Activated CD4-positive, alpha-beta T cell treated with anti-CD3 and anti-CD28 coated beads, Interleukin-2, amount 50 U/mL, for 16 hours (primary cell): ENCODE measurements at regions not wholly inside any gene's neighbourhood (a gene's known extent, or its start where the extent isn't known, plus 50 kb on each side); places are given as distances from the start of the nearest gene placed in this dataset.
"Not testable (repeated sequence)": the region's sequence is repeated elsewhere in the genome, so short reads cannot be mapped to it uniquely, and the experiment has no call there.

Experiments
- DNase-seq: peaks from one replicate; pipeline ENCODE4 v3.0.0-alpha.2; 2020

GRCh38 chr1:60847855-60848582, 234.3 kb upstream of the NFIA start:
- no peak for DNase-seq

- DNase-seq: no peak
Observed at GRCh38 chr1:60847391-60847790, 235.0 kb upstream of the NFIA start.

DNA sequence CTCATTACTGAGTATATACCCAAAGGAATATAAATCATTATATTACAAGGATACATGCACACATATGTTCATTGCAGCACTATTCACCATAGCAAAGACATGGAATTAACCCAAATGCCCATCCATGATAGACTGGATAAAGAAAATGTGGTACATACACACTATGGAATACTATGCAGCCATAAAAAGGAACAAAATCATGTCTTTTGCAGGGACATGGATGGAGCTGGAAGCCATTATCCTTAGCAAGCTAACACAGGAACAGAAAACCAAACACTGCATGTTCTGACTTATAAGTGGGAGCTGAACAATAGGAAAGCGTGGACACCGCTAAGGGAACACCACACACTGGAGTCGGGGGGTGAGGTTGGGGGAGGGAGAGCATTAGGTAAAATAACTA, 236.7 kb upstream of the NFIA start:
- DNase-seq: not testable (repeated sequence)

- no peak for DNase-seq
Observed at GRCh38 chr1:60842304-60842703, 240.1 kb upstream of the NFIA start.

- no peak for DNase-seq
Observed at GRCh38 chr1:60841116-60842046, 241.0 kb upstream of the NFIA start.

- DNase-seq: not testable (repeated sequence)
Observed at GRCh38 chr1:60840476-60840875, 241.9 kb upstream of the NFIA start.

DNA sequence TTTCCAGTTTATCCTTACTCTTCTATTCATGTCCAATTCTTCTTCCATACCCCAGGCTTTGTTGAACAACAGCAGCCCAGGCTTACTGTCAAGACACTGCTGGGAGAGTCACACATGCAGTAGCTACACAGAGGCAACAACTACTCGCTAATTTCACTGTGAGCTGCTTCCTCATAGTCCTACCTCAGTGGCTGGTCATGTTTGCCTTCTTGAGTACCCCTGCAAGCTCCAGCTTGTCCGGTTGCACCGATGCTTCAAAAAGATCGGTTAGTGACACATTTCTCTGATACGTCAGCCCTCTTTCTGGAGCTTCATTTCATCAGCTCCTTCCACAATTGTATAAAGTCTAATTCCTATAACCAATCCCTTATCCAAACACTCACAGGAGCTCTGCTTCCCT, 246.7 kb upstream of the NFIA start:
- no peak for DNase-seq

GRCh38 chr1:60833173-60833572, 249.2 kb upstream of the NFIA start:
- no peak for DNase-seq

DNA sequence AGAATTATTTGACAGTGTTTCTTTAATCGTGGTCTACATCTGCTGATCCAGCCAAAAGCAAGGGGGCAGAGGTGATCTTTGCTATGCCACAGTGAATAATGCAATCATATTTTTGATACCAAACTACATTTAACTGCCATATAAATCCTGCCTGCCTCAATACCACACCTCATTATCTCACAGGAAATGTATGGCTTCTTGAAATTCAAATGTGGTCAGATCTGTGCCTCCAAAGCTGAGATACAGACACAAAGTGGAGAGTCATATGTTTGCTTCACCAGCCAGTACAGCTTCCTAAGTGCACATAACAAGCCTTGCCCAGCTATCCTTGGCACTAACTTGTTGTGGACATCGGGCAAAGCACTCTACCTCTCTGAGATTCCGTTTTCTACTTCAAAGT, 250.0 kb upstream of the NFIA start:
- no peak for DNase-seq

DNA sequence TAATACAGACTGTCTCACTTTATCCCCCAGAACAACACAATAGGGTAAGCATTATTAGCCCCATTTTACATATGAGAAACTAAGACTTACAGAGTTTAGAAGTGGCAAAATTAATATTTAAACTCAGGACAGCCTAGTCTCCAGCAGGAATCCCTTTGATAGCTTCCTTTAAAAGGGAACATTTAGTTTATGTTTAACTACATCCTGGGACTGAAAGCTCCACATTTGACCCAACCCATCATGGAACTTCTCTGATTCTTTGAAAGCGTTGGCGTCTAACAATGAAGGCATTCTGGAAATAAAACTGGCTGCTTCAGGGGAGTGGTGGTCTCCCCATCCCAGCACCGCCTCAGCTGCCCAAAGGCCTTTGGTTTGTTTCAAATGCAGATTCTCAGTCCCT, 250.6 kb upstream of the NFIA start:
- no peak for DNase-seq

- DNase-seq: no peak
Observed at GRCh38 chr1:60828944-60829343, 253.4 kb upstream of the NFIA start.

DNA sequence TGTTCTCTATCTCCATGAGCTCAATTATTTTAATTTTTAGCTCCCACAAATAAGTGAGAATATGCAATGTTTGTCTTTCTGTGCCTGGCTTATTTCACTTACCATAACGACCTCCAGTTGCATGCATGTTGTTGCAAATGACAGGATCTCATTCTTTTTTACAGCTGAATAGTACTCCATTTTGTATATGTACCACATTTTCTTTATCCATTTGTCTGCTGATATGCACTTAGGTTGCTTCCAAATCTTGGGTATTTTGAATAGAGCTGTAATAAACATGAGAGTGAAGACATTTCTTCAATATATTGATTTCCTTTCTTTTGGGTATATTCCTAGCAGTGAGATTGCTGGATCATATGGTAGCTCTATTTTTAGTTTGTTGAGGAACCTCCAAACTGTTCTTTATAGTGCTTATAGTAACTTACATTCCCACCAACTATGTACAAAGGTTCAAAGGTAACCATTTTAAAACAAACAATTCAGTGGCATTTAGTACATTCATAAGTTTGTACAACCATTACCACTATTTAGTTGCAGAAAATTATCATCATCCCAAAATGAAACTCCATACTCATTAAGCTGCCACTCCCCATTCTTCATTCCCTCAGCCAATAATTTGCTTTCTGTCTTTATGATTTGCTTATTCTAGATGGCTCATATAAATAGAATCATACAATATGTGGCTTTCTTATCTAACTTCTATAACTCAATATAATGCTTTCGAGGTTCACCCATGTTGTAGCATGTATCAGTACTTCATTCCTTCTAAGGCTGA, 255.9 kb upstream of the NFIA start:
- no peak for DNase-seq

DNA sequence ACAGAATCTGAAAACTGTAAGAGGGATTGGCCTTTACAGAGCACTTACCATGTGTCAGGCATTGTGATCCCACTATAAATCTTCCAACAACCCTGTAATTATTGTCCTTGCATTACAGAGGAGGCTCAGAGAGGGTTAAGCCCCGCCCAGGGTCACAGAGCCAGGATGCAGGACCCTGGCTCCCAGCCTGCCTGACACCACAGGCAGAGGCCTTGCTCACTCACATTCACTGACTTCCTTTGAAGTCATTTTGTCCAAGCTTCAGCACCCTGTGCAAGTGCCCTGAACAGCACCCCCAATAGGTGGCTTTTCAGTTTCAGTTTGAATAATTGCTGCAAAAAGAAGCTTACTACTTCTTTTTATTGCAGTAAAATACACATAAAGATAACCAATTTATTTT, 256.8 kb upstream of the NFIA start:
- DNase-seq: peak; percentile 21

DNA sequence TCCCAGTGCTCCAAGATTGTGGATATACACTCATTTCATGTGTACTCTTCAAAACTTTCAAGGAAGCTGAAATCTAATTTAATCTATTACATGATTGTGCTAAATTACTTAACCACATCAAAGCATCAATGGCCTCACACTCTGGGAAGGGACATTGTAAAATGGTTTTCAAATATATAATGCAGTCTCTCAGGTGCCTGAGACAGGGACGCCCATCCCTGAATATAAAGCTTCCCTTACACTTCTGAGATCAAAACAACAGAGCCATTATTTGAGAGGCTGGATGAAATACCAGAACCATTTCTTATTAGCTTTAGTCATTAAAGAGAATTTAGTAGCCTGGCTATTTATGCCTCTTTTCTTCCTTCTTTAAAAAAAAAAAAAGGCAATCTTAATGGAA, 259.2 kb upstream of the NFIA start:
- DNase-seq: no peak

DNA sequence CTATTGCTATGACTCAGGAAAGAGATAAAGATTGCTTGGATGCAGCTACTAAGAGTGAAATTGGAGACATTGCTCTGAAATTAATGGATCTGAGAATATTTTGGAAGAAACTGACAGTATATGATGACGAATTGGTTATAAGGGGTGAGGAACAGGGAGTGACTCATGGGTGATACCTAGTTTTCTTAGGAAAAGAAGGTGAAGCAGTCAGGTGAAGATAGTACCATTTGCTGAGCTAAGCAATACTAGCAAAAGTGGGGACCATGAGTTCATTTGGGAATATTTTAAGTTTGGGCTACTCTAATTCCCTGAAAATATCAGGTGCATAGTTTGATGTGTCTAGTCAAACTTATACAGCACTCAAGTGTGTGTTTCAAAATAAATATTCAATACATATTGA, 260.1 kb upstream of the NFIA start:
- no peak for DNase-seq

DNA sequence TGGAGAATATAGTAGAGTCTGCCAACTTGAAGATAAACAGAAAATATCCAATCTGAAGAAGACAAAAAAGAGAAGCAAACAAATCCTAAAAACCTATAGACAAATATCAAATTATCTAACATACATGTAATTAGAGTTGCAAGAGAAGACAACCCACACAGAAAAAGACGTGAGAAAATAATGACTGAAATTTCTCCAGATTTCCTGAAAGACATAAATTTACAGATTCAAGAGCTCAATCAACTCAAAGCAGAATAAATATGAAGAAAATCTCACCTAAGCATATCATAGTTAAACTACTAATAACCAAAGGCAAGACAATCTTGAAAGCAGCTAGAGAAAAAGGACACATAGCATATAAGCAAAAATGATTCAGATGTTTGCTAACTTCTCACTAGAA, 261.2 kb upstream of the NFIA start:
- DNase-seq: no peak

GRCh38 chr1:60818969-60819701, 263.2 kb upstream of the NFIA start:
- DNase-seq: no peak

DNA sequence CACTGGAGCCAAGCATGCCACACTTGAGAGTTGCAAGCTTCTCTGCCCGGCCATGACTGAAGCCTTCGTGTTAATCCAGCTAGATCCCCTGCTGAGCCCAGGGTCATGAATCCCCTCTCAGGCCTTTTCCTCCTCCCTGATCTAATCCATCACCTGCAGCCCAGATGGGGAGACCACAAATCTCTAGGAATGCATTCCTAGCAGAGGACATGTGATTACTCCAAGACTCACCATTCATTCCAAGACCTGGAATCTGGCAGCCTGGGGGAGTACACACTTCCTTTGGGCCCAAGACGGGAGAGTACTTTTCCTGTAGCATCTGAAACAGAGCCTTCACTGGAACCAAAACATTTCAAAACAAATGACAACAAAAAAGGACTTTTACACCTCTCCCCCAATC, 269.3 kb upstream of the NFIA start:
- DNase-seq: no peak

GRCh38 chr1:60809204-60809980, 273.0 kb upstream of the NFIA start:
- no peak for DNase-seq

- DNase-seq: no peak
Observed at GRCh38 chr1:60808676-60809075, 273.7 kb upstream of the NFIA start.

- no peak for DNase-seq
Observed at GRCh38 chr1:60802884-60803283, 279.5 kb upstream of the NFIA start.

DNA sequence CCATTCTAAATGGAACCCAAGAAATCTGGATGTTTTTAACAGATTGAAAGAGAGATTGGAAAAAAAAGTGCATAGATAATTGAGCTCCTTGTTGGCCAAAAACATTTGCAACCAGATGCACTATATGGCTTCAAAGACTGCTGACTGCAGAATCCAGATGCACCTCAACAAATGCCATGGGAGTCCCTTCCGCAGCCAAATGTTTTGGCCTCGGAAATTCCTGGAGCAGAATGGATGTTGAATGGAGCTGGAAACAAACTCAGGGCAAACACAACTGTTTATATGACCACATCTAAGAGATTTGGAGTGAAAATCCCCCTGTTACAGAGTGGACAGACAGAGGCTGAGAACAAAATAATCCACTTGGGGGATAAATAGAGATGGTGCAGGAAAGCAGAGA, 285.0 kb upstream of the NFIA start:
- no peak for DNase-seq
